IMR-90 (cell line): ENCODE measurements at regions not wholly inside any gene's neighbourhood (a gene's known extent, or its start where the extent isn't known, plus 50 kb on each side); places are given as distances from the start of the nearest gene placed in this dataset.

ENCODE experiments used
- CTCF ChIP-seq: conservative IDR thresholded peaks from 2 replicates; pipeline ENCODE4 v1.5.1; 2012; ENCODE audit warnings: mild to moderate bottlenecking, low read depth, low read length, improper control_type of control experiment
- FOS ChIP-seq: fragments of 150-350 bp; IDR thresholded peaks from 2 replicates; pipeline ENCODE4 v1.6.1; 2016; ENCODE audit warnings: low read depth, low read length
- POLR2A ChIP-seq: IDR thresholded peaks from 2 replicates; pipeline ENCODE4 v1.6.1; 2012; ENCODE audit warnings: mild to moderate bottlenecking, low read depth, low read length
- RAD21 ChIP-seq: IDR thresholded peaks from 2 replicates; pipeline ENCODE4 v1.6.1; 2012; ENCODE audit warnings: low read length, improper control_type of control experiment
- RFX5 ChIP-seq: IDR thresholded peaks from 2 replicates; pipeline ENCODE4 v1.8.0; 2012; ENCODE audit warnings: low read depth, mild to moderate bottlenecking, low read length, moderate library complexity

DNA sequence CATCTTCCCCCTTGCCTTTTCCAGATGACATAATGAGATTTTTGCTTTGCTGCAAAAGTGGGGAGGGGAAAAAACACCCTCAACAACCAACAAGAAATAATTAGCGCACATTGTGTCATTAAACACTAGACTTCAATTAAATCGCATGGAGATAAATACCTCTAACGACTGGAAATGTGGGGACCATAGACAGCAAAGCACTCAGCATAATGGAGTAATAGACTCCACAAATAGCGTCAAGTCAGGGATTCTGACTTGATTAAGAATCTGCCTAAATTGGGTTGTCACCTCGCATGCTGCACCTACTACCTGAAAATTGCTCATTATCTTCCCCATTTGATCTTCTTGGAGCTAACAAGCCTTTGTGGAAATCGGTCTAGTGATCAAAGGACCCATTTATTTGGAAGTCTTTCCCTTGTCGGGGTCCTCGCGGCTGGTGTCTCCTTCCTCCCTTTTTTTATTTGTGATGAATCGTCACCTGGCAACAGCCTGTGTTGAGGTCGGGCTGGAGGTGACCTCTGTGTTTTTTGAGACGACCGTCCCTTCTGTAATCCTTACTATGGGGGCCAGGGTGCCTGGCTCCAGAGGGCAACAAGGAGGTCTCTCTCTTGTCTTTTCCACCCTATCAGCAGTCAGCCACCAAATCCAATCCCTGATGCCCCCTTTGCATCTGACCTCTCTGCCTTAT, 75.3 kb upstream of the IGSF21 start:
- TF ChIP-seq RFX5 (no peak), CTCF (no peak), RAD21 (no peak), FOS (no peak), POLR2A (no peak)
